ENCODE measurements at regions not wholly inside any gene's neighbourhood (a gene's known extent, or its start where the extent isn't known, plus 50 kb on each side); places are given as distances from the start of the nearest gene placed in this dataset.

GRCh38 chr13:40273253-40274025 is 393.0 kb downstream of the FOXO1 start (continued):
- TF ChIP-seq ZBTB40 (IDR thresholded peaks at IDR 0.05), result no peak
- TF ChIP-seq ZBTB40 (CRISPR knock-in tag; IDR thresholded peaks at IDR 0.05), result no peak
